GM23248 (cell line): ENCODE measurements at regions not wholly inside any gene's neighbourhood (a gene's known extent, or its start where the extent isn't known, plus 50 kb on each side); places are given as distances from the start of the nearest gene placed in this dataset.

Experiments used
- EZH2 ChIP-seq: fragments of 200-600 bp; sonication (generic); IDR thresholded peaks from 2 replicates; pipeline ENCODE4 v1.6.1; 2018; ENCODE audit warnings: antibody characterized with exemption, mild to moderate bottlenecking; ENCODE audit not compliant: insufficient read depth, poor library complexity, severe bottlenecking
- EZH2phosphoT487 ChIP-seq: fragments of 200-600 bp; sonication (generic); IDR thresholded peaks from 2 replicates; pipeline ENCODE4 v1.6.1; 2018; ENCODE audit warnings: antibody characterized with exemption, moderate library complexity, mild to moderate bottlenecking, low read depth; ENCODE audit not compliant: insufficient read depth

DNA sequence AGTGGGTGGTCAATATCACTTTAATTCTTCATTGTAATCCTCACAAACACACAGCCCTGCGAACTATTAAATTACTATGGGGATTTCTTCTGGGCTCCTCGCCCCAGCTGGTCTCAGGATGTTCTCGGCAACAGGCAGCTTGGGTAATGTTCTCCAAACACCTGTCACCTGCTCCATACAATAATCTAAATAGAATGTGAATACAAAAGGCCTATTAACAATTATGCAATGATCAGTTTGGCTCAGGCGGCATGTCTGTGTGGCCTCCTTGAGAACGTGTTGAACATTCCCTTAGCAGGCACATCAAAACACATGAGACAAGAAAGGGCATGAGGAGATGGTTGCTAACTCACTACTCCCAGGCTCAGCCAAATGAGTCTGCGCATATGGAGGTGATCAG, 158.6 kb upstream of the KBTBD8 start:
- no peak for TF ChIP-seq EZH2
- no peak for TF ChIP-seq EZH2phosphoT487
